Activated CD8-positive, alpha-beta T cell treated with anti-CD3 and anti-CD28 coated beads, Interleukin-2, amount 10 ng/mL, durations not matched to agents 7 days and 5 days (primary cell): ENCODE measurements at regions not wholly inside any gene's neighbourhood (a gene's known extent, or its start where the extent isn't known, plus 50 kb on each side); places are given as distances from the start of the nearest gene placed in this dataset.

Experiments
- ATAC-seq: fragments of 150-1000 bp; cut with Tn5 transposase; one replicate; pipeline ENCODE4 v1.10.0; 2021; ENCODE audit warnings: moderate library complexity
- CTCF ChIA-PET: fragments of 350-600 bp; sonication (Branson Sonifier 250); formaldehyde crosslinking; loops from one replicate; lab custom pipeline; 2021; ENCODE audit warnings: antibody characterized with exemption; lab: Charles Lee
- POLR2A ChIA-PET: fragments of 350-600 bp; sonication (Branson Sonifier 250); formaldehyde crosslinking; loops from one replicate; lab custom pipeline; 2021; ENCODE audit warnings: antibody characterized with exemption; lab: Charles Lee
- DNase-seq: peaks from one replicate; pipeline ENCODE4 v3.0.0-alpha.2; 2020
- H3K27ac Mint-ChIP-seq: one replicate; pipeline ENCODE4 v1.8.0; 2021; ENCODE audit warnings: mild to moderate bottlenecking, mixed read lengths
- H3K27me3 Mint-ChIP-seq: one replicate; pipeline ENCODE4 v1.8.0; 2021; ENCODE audit warnings: low read depth, mixed read lengths
- H3K36me3 Mint-ChIP-seq: one replicate; pipeline ENCODE4 v1.8.0; 2021; ENCODE audit warnings: low read depth, mixed read lengths
- H3K4me1 Mint-ChIP-seq: one replicate; pipeline ENCODE4 v1.8.0; 2021; ENCODE audit warnings: low read depth, mixed read lengths
- H3K4me3 Mint-ChIP-seq: one replicate; pipeline ENCODE4 v1.8.0; 2021; ENCODE audit warnings: mild to moderate bottlenecking, mixed read lengths
- H3K9me3 Mint-ChIP-seq: one replicate; pipeline ENCODE4 v1.8.0; 2022; ENCODE audit warnings: mixed read lengths; ENCODE audit not compliant: insufficient read depth

GRCh38 chr20:22904905-22905304, 130.2 kb upstream of the SSTR4 start:
- Mint-ChIP-seq H3K4me1 (no peaks in the 10 kb centered on the region), H3K27me3 (no peaks in the 10 kb centered on the region), H3K36me3 (no peaks in the 10 kb centered on the region), H3K9me3 (peaks cover 8% of the 10 kb centered on the region), H3K4me3 (no peak overlapping the region), H3K27ac (no peak overlapping the region)
- ATAC-seq, result no peak
- CTCF ChIA-PET, result no interaction called here
- POLR2A ChIA-PET, result no interaction called here
- no peak for DNase-seq

GRCh38 chr20:22905658-22906057, 129.5 kb upstream of the SSTR4 start:
- Mint-ChIP-seq H3K36me3 (no peaks in the 10 kb centered on the region), H3K27me3 (no peaks in the 10 kb centered on the region), H3K9me3 (peaks cover 4% of the 10 kb centered on the region), H3K4me1 (no peaks in the 10 kb centered on the region), H3K4me3 (no peak overlapping the region), H3K27ac (no peak overlapping the region)
- no peak for DNase-seq
- ATAC-seq, result no peak
- CTCF ChIA-PET, result no interaction called here
- POLR2A ChIA-PET, result no interaction called here

GRCh38 chr20:22908437-22908836, 126.7 kb upstream of the SSTR4 start:
- no peak overlapping the region for H3K4me3 Mint-ChIP-seq
- ChIA-PET CTCF (no interaction called here), POLR2A (no interaction called here)
- DNase-seq (no peak), ATAC-seq (no peak)
- H3K27me3 Mint-ChIP-seq, result no peaks in the 10 kb centered on the region
- H3K36me3 Mint-ChIP-seq, result no peaks in the 10 kb centered on the region
- H3K27ac Mint-ChIP-seq, result no peak overlapping the region
- H3K4me1 Mint-ChIP-seq, result no peaks in the 10 kb centered on the region
- no peaks in the 10 kb centered on the region for H3K9me3 Mint-ChIP-seq

GRCh38 chr20:22908944-22909343, 126.2 kb upstream of the SSTR4 start:
- CTCF ChIA-PET, result no interaction called here
- no peak overlapping the region for H3K27ac Mint-ChIP-seq
- POLR2A ChIA-PET, result no interaction called here
- no peaks in the 10 kb centered on the region for H3K4me1 Mint-ChIP-seq
- no peaks in the 10 kb centered on the region for H3K9me3 Mint-ChIP-seq
- no peak for ATAC-seq
- no peaks in the 10 kb centered on the region for H3K27me3 Mint-ChIP-seq
- DNase-seq, result no peak
- H3K4me3 Mint-ChIP-seq, result no peak overlapping the region
- no peaks in the 10 kb centered on the region for H3K36me3 Mint-ChIP-seq

- H3K27ac Mint-ChIP-seq, result no peak overlapping the region
- ChIA-PET CTCF (no interaction called here), POLR2A (no interaction called here)
- H3K36me3 Mint-ChIP-seq, result no peaks in the 10 kb centered on the region
- no peaks in the 10 kb centered on the region for H3K9me3 Mint-ChIP-seq
- DNase-seq (no peak), ATAC-seq (no peak)
- H3K4me1 Mint-ChIP-seq, result no peaks in the 10 kb centered on the region
- H3K4me3 Mint-ChIP-seq, result no peak overlapping the region
- no peaks in the 10 kb centered on the region for H3K27me3 Mint-ChIP-seq
Observed at GRCh38 chr20:22909436-22909835, 125.7 kb upstream of the SSTR4 start.

- DNase-seq (no peak), ATAC-seq (no peak)
- H3K36me3 Mint-ChIP-seq, result no peaks in the 10 kb centered on the region
- POLR2A ChIA-PET, result no interaction called here
- H3K27me3 Mint-ChIP-seq, result no peaks in the 10 kb centered on the region
- no peaks in the 10 kb centered on the region for H3K4me1 Mint-ChIP-seq
- no peak overlapping the region for H3K27ac Mint-ChIP-seq
- CTCF ChIA-PET, result no interaction called here
- H3K9me3 Mint-ChIP-seq, result no peaks in the 10 kb centered on the region
- no peak overlapping the region for H3K4me3 Mint-ChIP-seq
Observed at GRCh38 chr20:22910287-22910852, 124.7 kb upstream of the SSTR4 start.

GRCh38 chr20:22914291-22914690, 120.8 kb upstream of the SSTR4 start:
- H3K4me3 Mint-ChIP-seq, result no peak overlapping the region
- H3K4me1 Mint-ChIP-seq, result no peaks in the 10 kb centered on the region
- no peaks in the 10 kb centered on the region for H3K27me3 Mint-ChIP-seq
- ChIA-PET CTCF (no interaction called here), POLR2A (no interaction called here)
- no peaks in the 10 kb centered on the region for H3K9me3 Mint-ChIP-seq
- no peaks in the 10 kb centered on the region for H3K36me3 Mint-ChIP-seq
- no peak overlapping the region for H3K27ac Mint-ChIP-seq
- DNase-seq (no peak), ATAC-seq (no peak)

GRCh38 chr20:22915512-22915911, 119.6 kb upstream of the SSTR4 start:
- ATAC-seq (no peak), DNase-seq (no peak)
- H3K36me3 Mint-ChIP-seq, result no peaks in the 10 kb centered on the region
- H3K4me1 Mint-ChIP-seq, result no peaks in the 10 kb centered on the region
- ChIA-PET POLR2A (no interaction called here), CTCF (no interaction called here)
- no peak overlapping the region for H3K27ac Mint-ChIP-seq
- H3K4me3 Mint-ChIP-seq, result no peak overlapping the region
- H3K27me3 Mint-ChIP-seq, result no peaks in the 10 kb centered on the region
- H3K9me3 Mint-ChIP-seq, result no peaks in the 10 kb centered on the region

GRCh38 chr20:22916021-22916842, 118.9 kb upstream of the SSTR4 start:
- CTCF ChIA-PET, result no interaction called here
- no peaks in the 10 kb centered on the region for H3K4me1 Mint-ChIP-seq

GRCh38 chr20:22918286-22918983, 116.7 kb upstream of the SSTR4 start:
- Mint-ChIP-seq H3K36me3 (no peaks in the 10 kb centered on the region), H3K4me1 (no peaks in the 10 kb centered on the region), H3K27me3 (no peaks in the 10 kb centered on the region), H3K4me3 (no peak overlapping the region), H3K9me3 (no peaks in the 10 kb centered on the region), H3K27ac (no peak overlapping the region)
- ATAC-seq, result no peak
- CTCF ChIA-PET, result no interaction called here
- no peak for DNase-seq
- POLR2A ChIA-PET, result no interaction called here

More at GRCh38 chr20:22916021-22916842, 118.9 kb upstream of the SSTR4 start:
- no peaks in the 10 kb centered on the region for H3K27me3 Mint-ChIP-seq
- no peaks in the 10 kb centered on the region for H3K36me3 Mint-ChIP-seq
- H3K4me3 Mint-ChIP-seq, result no peak overlapping the region
- H3K27ac Mint-ChIP-seq, result no peak overlapping the region
- POLR2A ChIA-PET, result no interaction called here
- ATAC-seq (no peak), DNase-seq (no peak)
- H3K9me3 Mint-ChIP-seq, result no peaks in the 10 kb centered on the region

GRCh38 chr20:22920898-22921297, 114.2 kb upstream of the SSTR4 start:
- Mint-ChIP-seq H3K27ac (no peak overlapping the region), H3K27me3 (no peaks in the 10 kb centered on the region), H3K9me3 (no peaks in the 10 kb centered on the region), H3K4me1 (no peaks in the 10 kb centered on the region), H3K4me3 (no peak overlapping the region), H3K36me3 (no peaks in the 10 kb centered on the region)
- ATAC-seq (no peak), DNase-seq (no peak)
- ChIA-PET POLR2A (no interaction called here), CTCF (no interaction called here)

- Mint-ChIP-seq H3K4me3 (no peak overlapping the region), H3K36me3 (no peaks in the 10 kb centered on the region), H3K9me3 (no peaks in the 10 kb centered on the region), H3K4me1 (no peaks in the 10 kb centered on the region), H3K27ac (no peak overlapping the region), H3K27me3 (no peaks in the 10 kb centered on the region)
- CTCF ChIA-PET, result no interaction called here
- POLR2A ChIA-PET, result no interaction called here
- ATAC-seq (no peak), DNase-seq (no peak)
Observed at GRCh38 chr20:22921595-22922421, 113.3 kb upstream of the SSTR4 start.
